ENCODE measurements at regions not wholly inside any gene's neighbourhood (a gene's known extent, or its start where the extent isn't known, plus 50 kb on each side); places are given as distances from the start of the nearest gene placed in this dataset.

DNA sequence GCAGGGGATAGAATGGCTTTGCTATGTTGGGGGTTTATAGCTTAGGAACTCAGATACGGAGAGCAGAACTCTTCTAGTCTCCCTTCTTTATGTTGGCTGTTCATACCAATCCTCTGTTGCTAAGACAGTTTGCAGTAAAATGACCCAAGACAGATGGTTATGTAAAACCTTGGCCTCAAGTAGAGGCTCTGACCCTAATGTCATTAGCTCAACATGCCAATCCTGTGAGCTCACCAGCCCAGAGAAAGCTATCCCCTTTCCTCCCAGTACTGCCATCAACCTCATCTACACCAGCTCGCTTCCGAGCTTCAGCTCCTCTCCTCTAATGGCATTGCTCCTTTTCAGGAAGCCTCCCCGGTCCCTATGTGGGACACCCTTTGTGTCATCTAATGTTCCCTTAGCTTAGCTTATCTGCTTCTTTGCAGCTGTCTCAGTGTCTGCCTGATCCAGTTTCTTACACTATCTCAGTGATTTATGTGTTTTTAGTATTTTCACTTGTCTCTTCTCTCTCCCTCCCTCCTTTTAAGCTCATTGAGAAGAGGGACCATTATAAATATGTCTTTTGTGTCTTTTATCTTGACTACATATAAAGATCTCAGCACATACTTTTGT is 281.3 kb upstream of the CLINT1 start:
- TF ChIP-seq, protein P1, sequence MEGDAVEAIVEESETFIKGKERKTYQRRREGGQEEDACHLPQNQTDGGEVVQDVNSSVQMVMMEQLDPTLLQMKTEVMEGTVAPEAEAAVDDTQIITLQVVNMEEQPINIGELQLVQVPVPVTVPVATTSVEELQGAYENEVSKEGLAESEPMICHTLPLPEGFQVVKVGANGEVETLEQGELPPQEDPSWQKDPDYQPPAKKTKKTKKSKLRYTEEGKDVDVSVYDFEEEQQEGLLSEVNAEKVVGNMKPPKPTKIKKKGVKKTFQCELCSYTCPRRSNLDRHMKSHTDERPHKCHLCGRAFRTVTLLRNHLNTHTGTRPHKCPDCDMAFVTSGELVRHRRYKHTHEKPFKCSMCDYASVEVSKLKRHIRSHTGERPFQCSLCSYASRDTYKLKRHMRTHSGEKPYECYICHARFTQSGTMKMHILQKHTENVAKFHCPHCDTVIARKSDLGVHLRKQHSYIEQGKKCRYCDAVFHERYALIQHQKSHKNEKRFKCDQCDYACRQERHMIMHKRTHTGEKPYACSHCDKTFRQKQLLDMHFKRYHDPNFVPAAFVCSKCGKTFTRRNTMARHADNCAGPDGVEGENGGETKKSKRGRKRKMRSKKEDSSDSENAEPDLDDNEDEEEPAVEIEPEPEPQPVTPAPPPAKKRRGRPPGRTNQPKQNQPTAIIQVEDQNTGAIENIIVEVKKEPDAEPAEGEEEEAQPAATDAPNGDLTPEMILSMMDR (IDR thresholded peaks at IDR 0.05; ENCODE audit: low read depth, low read length, missing control alignments), result no peak
- H3K4me3 ChIP-seq (ENCODE audit: low read depth, low read length), result no peak overlapping the region
- DNase-seq (ENCODE audit: low read depth), result no peak

DNA sequence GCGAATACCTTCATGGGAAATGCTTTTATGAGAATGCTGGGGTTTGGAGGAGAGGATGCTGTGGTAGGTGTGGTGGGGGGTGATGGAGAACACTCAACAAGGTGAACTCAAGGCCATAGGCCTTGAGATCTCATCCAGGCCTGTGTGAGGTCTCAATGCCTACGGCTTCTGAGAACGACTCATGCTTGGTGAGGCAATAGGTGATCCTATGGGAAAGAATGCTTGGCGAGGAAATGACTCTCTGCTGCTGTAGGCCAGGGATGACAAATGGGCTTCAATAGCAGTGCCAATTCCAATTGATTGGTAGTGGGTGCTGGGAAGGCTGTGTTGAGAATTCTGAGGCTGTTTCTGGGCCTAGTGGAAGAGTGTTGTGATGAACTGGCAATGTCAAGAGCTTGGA is 280.2 kb upstream of the CLINT1 start:
- TF ChIP-seq, protein P1 (IDR thresholded peaks at IDR 0.05; ENCODE audit: low read depth, low read length, missing control alignments), result no peak
- no peak for DNase-seq (ENCODE audit: low read depth)
- no peak overlapping the region for H3K4me3 ChIP-seq (ENCODE audit: low read depth, low read length)

DNA sequence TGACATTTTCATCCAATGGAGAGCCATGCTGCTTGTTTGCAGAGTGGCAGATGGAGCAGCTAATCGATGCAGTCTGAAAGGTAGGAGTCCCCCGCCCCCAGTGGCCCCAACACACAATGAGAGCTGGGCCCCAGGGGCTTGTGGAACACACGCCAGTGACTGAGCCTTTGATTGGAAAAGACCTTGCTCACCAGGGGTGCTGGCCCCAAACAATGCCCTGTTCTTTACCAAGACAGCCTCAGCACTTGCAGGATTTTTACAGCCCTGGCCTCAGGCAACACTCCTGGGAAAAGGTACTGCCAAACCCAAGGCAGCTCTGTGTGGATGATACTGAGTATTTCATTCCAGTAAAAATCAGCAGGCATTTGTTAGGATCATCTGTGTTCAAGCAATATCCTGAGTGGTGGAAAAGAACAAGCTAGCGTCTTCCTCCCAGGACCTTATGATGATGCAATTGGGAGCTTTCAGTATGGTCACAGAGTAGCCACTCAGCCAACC is 276.8 kb upstream of the CLINT1 start:
- DNase-seq (ENCODE audit: low read depth), result no peak
- TF ChIP-seq, protein P1 (IDR thresholded peaks at IDR 0.05; ENCODE audit: low read depth, low read length, missing control alignments), result no peak
- no peak overlapping the region for H3K4me3 ChIP-seq (ENCODE audit: low read depth, low read length)

DNA sequence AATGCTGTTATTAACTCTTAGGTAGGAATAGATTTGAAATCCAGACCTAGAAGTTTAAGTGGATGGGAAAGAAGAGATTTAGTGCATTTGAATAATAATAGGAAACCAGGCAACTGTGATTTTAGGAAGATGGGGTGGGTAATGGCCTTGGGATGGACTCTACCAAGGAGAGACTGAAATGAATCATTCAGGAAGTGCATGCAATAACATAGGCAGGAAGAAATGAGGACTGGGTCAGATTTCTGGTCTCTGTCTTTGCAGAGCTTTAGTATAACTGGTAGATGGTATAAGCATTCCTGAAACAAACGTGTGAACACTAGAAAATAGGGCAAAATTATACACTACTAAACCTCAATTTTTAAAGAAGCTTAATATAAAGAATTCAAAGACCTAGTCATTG is 274.4 kb upstream of the CLINT1 start:
- H3K4me3 ChIP-seq (ENCODE audit: low read depth, low read length), result no peak overlapping the region
- TF ChIP-seq, protein P1 (IDR thresholded peaks at IDR 0.05; ENCODE audit: low read depth, low read length, missing control alignments), result no peak
- DNase-seq (ENCODE audit: low read depth), result no peak

DNA sequence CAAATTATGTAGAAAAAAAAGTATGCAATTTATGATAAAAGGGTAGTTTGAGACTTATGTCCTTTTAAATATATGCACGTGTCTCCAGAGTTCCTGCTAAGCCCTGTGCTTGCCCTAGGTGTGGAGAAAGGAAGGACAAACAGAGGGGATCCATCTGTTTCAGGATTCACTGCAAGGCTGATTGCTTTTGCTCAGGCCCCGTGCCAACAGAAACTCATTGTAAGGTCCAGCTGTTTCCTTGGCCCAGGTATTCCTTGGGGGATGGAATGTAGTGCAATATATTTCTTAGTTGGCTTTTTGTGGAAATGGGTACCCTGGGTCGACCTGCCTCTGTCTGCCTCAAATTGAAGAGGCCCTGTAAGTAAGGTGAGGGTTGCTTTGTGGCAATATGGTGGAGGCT is 268.6 kb upstream of the CLINT1 start:
- no peak for DNase-seq (ENCODE audit: low read depth)

DNA sequence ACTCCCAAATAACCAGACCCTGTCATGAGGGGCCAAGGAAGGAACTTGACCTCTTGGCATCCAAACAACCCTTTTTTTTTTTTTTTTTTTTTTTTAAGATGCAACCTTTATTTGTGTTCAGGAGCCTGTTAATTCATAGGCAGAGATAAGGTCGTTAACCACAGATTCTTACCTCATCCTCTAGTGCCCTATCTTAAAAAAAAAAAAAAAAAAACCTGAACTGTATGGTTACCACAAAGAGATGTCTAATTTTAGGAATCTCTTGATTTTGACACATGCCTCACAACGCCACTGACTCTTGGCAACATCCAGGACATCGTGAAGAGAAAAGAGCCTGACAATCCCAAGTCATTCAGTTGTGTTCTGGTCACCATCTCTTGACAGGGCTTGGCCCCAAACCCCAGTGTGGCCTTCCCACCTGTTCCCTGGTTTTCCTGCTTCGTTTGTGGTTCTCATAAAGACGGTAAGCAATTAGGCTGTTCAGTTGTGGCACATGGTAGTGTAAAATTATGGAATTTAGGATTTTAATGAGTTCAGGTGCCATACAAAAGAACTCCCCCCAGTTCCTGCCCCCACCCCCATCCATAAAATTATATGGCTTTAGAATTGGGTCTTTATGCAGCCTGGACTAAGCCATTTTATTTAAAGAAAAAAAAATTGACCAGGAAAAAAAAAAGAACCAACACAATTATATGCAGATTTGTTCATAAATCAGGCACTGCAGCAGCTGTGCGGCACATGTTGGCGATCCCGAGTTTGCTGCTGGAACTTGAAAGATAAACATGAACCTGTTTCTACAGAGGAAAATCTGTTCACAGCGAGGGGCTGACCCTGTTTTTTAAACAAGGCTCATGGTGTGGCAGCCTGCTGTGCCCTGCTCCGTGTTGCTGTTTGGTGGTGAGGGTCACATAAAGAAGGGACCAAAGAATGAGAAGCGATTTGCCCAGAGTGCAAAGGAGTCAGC is 267.8 kb upstream of the CLINT1 start:
- H3K4me3 ChIP-seq (ENCODE audit: low read depth, low read length), result no peak overlapping the region
- DNase-seq (ENCODE audit: low read depth), result no peak
- TF ChIP-seq, protein P1 (IDR thresholded peaks at IDR 0.05; ENCODE audit: low read depth, low read length, missing control alignments), result no peak

More for the DNA sequence above, 268.6 kb upstream of the CLINT1 start:
- no peak overlapping the region for H3K4me3 ChIP-seq (ENCODE audit: low read depth, low read length)
- TF ChIP-seq, protein P1 (IDR thresholded peaks at IDR 0.05; ENCODE audit: low read depth, low read length, missing control alignments), result no peak

All from GM12864 (cell line).